Nephron progenitor cell (in vitro differentiated cells): ENCODE measurements at regions not wholly inside any gene's neighbourhood (a gene's known extent, or its start where the extent isn't known, plus 50 kb on each side); places are given as distances from the start of the nearest gene placed in this dataset.

Experiments used
- DNase-seq: peaks from one replicate; pipeline ENCODE4 v3.0.0; 2021
- H3K27ac Mint-ChIP-seq: 2 replicates; pipeline ENCODE4 v1.8.0; 2021; ENCODE audit warnings: mild to moderate bottlenecking, moderate library complexity, mixed read lengths
- H3K27me3 Mint-ChIP-seq: 2 replicates; pipeline ENCODE4 v1.8.0; 2021; ENCODE audit warnings: mild to moderate bottlenecking, low read depth, mixed read lengths; ENCODE audit not compliant: poor library complexity
- H3K36me3 Mint-ChIP-seq: 2 replicates; pipeline ENCODE4 v1.8.0; 2021; ENCODE audit warnings: low read depth, mixed read lengths
- H3K4me1 Mint-ChIP-seq: 2 replicates; pipeline ENCODE4 v1.8.0; 2021; ENCODE audit warnings: mixed read lengths
- H3K4me3 Mint-ChIP-seq: 2 replicates; pipeline ENCODE4 v1.8.0; 2021; ENCODE audit warnings: mild to moderate bottlenecking, moderate library complexity, mixed read lengths
- H3K9me3 Mint-ChIP-seq: 2 replicates; pipeline ENCODE4 v1.8.0; 2021; ENCODE audit warnings: mild to moderate bottlenecking, moderate library complexity, mixed read lengths
- TF ChIP-seq, protein P1 (sequence below): fragments of 200-600 bp; sonication (generic); IDR thresholded peaks from 2 replicates; pipeline ENCODE4 v1.5.0; 2021; ENCODE audit warnings: antibody characterized with exemption

DNA sequence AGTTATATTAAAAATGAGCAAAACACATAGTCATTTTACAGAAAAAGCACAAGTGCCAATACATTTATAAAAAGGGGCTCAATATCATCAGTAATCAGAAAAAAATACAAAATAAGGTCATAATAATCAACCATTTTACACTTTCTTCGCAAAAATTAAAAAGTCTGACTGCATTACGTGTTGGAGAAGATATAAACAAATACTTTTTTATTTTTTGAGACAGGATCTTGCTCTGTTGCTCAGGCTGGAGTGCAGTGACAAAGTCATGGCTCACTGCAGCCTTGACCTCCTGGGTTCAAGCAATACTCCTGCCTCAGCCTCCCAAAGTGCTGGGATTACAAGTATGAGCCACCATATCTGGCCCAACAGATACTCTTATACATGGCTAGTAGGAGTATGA is 181.5 kb upstream of the DIO3 start:
- Mint-ChIP-seq H3K9me3 (peaks cover 43% of the 10 kb centered on the region), H3K4me1 (peaks cover under 1% of the 10 kb centered on the region), H3K36me3 (no peaks in the 10 kb centered on the region), H3K4me3 (no peak overlapping the region), H3K27me3 (peaks cover 14% of the 10 kb centered on the region), H3K27ac (no peak overlapping the region)
- TF ChIP-seq, protein P1, sequence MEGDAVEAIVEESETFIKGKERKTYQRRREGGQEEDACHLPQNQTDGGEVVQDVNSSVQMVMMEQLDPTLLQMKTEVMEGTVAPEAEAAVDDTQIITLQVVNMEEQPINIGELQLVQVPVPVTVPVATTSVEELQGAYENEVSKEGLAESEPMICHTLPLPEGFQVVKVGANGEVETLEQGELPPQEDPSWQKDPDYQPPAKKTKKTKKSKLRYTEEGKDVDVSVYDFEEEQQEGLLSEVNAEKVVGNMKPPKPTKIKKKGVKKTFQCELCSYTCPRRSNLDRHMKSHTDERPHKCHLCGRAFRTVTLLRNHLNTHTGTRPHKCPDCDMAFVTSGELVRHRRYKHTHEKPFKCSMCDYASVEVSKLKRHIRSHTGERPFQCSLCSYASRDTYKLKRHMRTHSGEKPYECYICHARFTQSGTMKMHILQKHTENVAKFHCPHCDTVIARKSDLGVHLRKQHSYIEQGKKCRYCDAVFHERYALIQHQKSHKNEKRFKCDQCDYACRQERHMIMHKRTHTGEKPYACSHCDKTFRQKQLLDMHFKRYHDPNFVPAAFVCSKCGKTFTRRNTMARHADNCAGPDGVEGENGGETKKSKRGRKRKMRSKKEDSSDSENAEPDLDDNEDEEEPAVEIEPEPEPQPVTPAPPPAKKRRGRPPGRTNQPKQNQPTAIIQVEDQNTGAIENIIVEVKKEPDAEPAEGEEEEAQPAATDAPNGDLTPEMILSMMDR: no peak
- no peak for DNase-seq

- DNase-seq: no peak
These were observed 180.8 kb upstream of the DIO3 start for GRCh38 chr14:101380512-101380911.

DNA sequence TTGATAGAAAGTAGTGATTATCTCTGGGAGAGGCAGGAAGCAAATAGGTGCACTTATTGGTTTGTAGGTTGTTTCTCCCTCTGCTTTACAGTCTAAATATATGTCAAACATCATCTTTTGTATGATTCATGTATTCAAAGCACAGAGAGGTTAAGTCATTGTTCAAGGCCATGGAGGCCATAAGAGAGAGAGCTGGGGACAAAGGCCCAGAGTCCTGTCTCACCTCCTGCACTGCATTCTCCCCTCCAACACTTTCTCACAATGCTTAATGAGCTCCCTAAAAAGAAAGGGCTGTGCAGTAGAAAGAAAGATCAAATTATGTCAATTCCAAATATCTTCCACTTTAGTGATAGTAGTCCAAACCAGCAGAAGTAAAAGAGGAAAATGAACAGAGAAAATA is 180.4 kb upstream of the DIO3 start:
- Mint-ChIP-seq H3K27me3 (peaks cover 8% of the 10 kb centered on the region), H3K4me3 (no peak overlapping the region), H3K9me3 (peaks cover 51% of the 10 kb centered on the region), H3K27ac (no peak overlapping the region), H3K4me1 (no peaks in the 10 kb centered on the region), H3K36me3 (no peaks in the 10 kb centered on the region)
- TF ChIP-seq, protein P1: no peak
- DNase-seq: no peak

More at GRCh38 chr14:101380512-101380911, 180.8 kb upstream of the DIO3 start:
- no peaks in the 10 kb centered on the region for H3K4me1 Mint-ChIP-seq
- peaks cover 12% of the 10 kb centered on the region for H3K27me3 Mint-ChIP-seq
- H3K4me3 Mint-ChIP-seq: no peak overlapping the region
- peaks cover 47% of the 10 kb centered on the region for H3K9me3 Mint-ChIP-seq
- TF ChIP-seq, protein P1: no peak
- no peak overlapping the region for H3K27ac Mint-ChIP-seq
- no peaks in the 10 kb centered on the region for H3K36me3 Mint-ChIP-seq

DNA sequence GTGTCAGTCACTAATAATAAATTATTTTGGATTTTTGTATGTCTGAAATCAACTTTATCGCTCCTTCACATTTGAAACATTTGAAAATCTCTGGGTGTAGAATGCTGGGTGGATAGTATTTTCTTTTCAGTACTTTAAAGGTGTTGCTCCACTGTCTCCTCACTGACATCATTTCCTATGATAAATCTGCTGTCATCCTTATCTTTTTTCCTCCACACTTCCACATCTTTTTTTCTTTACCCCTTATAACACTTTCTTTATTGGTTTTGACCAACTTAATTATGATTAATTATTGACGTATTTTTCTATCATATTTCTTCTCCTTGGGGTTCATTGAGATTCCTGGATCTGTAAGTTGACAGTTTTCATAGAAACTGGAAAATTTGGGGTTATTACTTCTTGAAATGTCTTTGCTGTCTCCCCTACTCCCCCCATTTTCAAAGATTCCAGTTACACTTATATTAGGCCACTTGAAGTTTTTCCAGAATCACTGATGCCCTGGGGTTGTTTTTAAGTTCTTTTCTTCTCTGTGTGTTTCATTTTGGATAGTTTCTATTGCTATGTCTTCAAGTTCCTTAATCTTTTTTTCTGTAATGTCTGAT is 177.5 kb upstream of the DIO3 start:
- no peaks in the 10 kb centered on the region for H3K36me3 Mint-ChIP-seq
- H3K9me3 Mint-ChIP-seq: peaks cover 62% of the 10 kb centered on the region
- no peaks in the 10 kb centered on the region for H3K4me1 Mint-ChIP-seq
- H3K4me3 Mint-ChIP-seq: no peak overlapping the region
- DNase-seq: no peak
- TF ChIP-seq, protein P1: no peak
- H3K27ac Mint-ChIP-seq: no peak overlapping the region
- peaks cover 11% of the 10 kb centered on the region for H3K27me3 Mint-ChIP-seq

GRCh38 chr14:101394374-101394773 is 166.9 kb upstream of the DIO3 start:
- TF ChIP-seq, protein P1: no peak
- peaks cover 15% of the 10 kb centered on the region for H3K9me3 Mint-ChIP-seq
- H3K27ac Mint-ChIP-seq: no peak overlapping the region
- DNase-seq: no peak
- no peak overlapping the region for H3K4me3 Mint-ChIP-seq
- no peaks in the 10 kb centered on the region for H3K4me1 Mint-ChIP-seq
- H3K27me3 Mint-ChIP-seq: peaks cover 4% of the 10 kb centered on the region
- H3K36me3 Mint-ChIP-seq: no peaks in the 10 kb centered on the region

GRCh38 chr14:101395779-101396178 is 165.5 kb upstream of the DIO3 start:
- Mint-ChIP-seq H3K4me3 (no peak overlapping the region), H3K27ac (no peak overlapping the region), H3K4me1 (peaks cover 7% of the 10 kb centered on the region), H3K27me3 (peaks cover 11% of the 10 kb centered on the region), H3K9me3 (peaks cover 15% of the 10 kb centered on the region), H3K36me3 (no peaks in the 10 kb centered on the region)
- TF ChIP-seq, protein P1: no peak
- no peak for DNase-seq
